AG04449 (cell line): ENCODE measurements at regions not wholly inside any gene's neighbourhood (a gene's known extent, or its start where the extent isn't known, plus 50 kb on each side); places are given as distances from the start of the nearest gene placed in this dataset.

Experiments
- CTCF ChIA-PET: fragments of 350-600 bp; formaldehyde crosslinking; extraction: SDS; loops from one replicate; lab custom pipeline; 2021; ENCODE audit warnings: antibody characterized with exemption; lab: Yijun Ruan, JAX
- POLR2A ChIA-PET: fragments of 400-600, 350-600 bp; formaldehyde crosslinking; extraction: SDS; loops from one replicate; lab custom pipeline; 2020; ENCODE audit warnings: antibody characterized with exemption, inconsistent platforms; lab: Yijun Ruan, JAX
- DNase-seq: peaks from one replicate; pipeline ENCODE4 v3.0.0-alpha.2; 2010; ENCODE audit warnings: low read depth, low spot score
- H3K4me3 ChIP-seq: 2 replicates; pipeline ENCODE4 v1.5.1; 2011; ENCODE audit warnings: low read depth, mild to moderate bottlenecking, control low read depth, low read length
- TF ChIP-seq, protein P1 (sequence below): IDR thresholded peaks from one replicate; pipeline ENCODE4 v1.5.1; 2011; ENCODE audit warnings: mild to moderate bottlenecking, moderate library complexity, low read length, control low read depth, inconsistent platforms; ENCODE audit not compliant: insufficient read depth; ENCODE audit errors: missing control alignments

- H3K4me3 ChIP-seq: no peak overlapping the region
- ChIA-PET POLR2A (no interaction called here), CTCF (no interaction called here)
- TF ChIP-seq, protein P1, sequence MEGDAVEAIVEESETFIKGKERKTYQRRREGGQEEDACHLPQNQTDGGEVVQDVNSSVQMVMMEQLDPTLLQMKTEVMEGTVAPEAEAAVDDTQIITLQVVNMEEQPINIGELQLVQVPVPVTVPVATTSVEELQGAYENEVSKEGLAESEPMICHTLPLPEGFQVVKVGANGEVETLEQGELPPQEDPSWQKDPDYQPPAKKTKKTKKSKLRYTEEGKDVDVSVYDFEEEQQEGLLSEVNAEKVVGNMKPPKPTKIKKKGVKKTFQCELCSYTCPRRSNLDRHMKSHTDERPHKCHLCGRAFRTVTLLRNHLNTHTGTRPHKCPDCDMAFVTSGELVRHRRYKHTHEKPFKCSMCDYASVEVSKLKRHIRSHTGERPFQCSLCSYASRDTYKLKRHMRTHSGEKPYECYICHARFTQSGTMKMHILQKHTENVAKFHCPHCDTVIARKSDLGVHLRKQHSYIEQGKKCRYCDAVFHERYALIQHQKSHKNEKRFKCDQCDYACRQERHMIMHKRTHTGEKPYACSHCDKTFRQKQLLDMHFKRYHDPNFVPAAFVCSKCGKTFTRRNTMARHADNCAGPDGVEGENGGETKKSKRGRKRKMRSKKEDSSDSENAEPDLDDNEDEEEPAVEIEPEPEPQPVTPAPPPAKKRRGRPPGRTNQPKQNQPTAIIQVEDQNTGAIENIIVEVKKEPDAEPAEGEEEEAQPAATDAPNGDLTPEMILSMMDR: no peak
- no peak for DNase-seq
Observed at GRCh38 chr1:105872817-105873216, 1183.7 kb upstream of the PRMT6 start.

DNA sequence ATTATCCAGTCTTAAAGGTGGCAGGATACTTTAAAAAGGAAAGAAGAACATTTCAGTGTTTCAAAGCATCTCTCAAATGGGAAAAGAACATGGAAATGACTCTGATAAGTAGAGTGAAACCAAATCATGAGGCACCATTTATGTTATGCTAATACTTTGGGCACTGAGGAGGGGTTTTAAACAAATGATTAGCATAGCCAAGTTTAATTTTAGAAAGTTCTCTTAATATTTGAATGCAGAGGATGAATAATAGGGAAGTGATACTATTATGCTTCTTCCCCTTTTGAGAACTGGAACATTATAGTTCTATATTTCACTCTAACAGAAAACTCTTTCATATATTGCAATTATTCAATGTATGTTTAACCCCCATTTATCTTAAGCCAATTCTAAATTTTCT is 1181.9 kb upstream of the PRMT6 start:
- no peak for DNase-seq
- CTCF ChIA-PET: no interaction called here
- no peak overlapping the region for H3K4me3 ChIP-seq
- POLR2A ChIA-PET: no interaction called here
- TF ChIP-seq, protein P1: no peak

DNA sequence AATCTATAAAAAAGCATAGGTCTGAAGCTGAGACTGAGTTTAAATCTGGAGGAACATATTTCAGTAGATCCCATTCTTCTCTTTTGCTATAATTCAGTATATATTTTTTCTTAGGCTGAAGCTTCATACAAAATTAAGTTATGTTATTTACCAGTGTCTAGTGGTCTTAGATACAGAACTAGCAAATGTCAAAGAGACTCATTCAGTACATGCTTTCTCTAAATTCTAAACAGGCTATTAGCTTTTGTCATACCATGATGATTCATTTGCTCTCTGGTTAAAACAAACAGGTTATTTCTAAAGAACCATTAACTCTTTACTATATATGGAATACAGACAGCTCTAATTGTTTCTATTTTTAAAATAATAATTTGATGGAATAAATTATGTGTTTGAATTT is 1170.2 kb upstream of the PRMT6 start:
- TF ChIP-seq, protein P1: no peak
- ChIA-PET CTCF (no interaction called here), POLR2A (no interaction called here)
- no peak overlapping the region for H3K4me3 ChIP-seq
- no peak for DNase-seq

DNA sequence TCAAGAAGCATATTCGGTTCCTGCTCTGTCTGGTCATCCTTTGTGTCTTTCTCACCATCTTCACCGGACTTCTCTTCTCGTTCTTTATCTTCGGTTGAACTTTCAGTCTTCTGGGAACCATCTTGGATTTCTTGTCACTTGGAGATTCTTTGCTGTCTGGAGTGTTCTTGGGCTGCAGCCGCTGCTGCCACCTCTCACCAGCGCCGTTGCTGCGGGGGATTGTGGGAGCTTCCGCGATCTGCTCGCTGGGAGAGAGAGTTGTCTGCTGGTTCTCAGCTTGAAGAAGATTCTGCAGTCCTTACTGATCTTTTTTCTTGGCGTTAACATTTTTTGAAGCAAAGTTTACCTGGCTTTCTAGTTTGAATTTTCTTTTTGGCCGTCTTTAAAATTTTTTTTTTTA is 1165.2 kb upstream of the PRMT6 start:
- CTCF ChIA-PET: no interaction called here

GRCh38 chr1:105894006-105894405 is 1162.5 kb upstream of the PRMT6 start:
- DNase-seq: no peak
- POLR2A ChIA-PET: no interaction called here
- TF ChIP-seq, protein P1: no peak
- no peak overlapping the region for H3K4me3 ChIP-seq
- CTCF ChIA-PET: no interaction called here

More for the DNA sequence above, 1165.2 kb upstream of the PRMT6 start:
- H3K4me3 ChIP-seq: no peak overlapping the region
- DNase-seq: no peak
- TF ChIP-seq, protein P1: no peak
- POLR2A ChIA-PET: no interaction called here

GRCh38 chr1:105909811-105910210 is 1146.7 kb upstream of the PRMT6 start:
- DNase-seq: no peak
- CTCF ChIA-PET: no interaction called here
- POLR2A ChIA-PET: no interaction called here
- H3K4me3 ChIP-seq: no peak overlapping the region
- TF ChIP-seq, protein P1: no peak
